ENCODE measurements at regions not wholly inside any gene's neighbourhood (a gene's known extent, or its start where the extent isn't known, plus 50 kb on each side); places are given as distances from the start of the nearest gene placed in this dataset.

DNA sequence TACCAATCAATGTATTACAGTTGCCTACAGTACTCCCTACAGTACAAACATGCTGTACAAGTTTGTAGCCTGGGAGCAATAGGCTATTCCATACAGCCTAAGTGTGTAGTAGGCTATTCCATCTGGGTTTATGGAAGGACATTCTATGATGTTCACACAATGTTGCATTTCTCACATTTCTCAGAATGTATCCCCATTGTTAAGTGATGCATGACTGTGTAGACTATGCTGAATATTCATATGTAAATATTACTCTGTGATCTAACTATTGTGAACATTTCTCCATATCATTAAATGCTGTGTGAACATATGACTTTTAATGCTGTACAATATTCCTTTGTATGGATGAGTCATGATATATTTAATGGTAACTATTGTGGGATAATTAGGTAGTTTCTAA, 139.2 kb upstream of the ADAMTS9 start:
- DNase-seq = no peak
- Histone ChIP-seq H3K27ac (no peak overlapping the region), H3K36me3 (no peaks in the 10 kb centered on the region), H3K9me3 (ENCODE audit: severe bottlenecking) (no peaks in the 10 kb centered on the region), H3K4me3 (ENCODE audit: low read depth, low read length) (no peak overlapping the region), H3K27me3 (ENCODE audit: insufficient read depth, low read depth, severe bottlenecking) (no peaks in the 10 kb centered on the region)
- TF ChIP-seq, protein P1, sequence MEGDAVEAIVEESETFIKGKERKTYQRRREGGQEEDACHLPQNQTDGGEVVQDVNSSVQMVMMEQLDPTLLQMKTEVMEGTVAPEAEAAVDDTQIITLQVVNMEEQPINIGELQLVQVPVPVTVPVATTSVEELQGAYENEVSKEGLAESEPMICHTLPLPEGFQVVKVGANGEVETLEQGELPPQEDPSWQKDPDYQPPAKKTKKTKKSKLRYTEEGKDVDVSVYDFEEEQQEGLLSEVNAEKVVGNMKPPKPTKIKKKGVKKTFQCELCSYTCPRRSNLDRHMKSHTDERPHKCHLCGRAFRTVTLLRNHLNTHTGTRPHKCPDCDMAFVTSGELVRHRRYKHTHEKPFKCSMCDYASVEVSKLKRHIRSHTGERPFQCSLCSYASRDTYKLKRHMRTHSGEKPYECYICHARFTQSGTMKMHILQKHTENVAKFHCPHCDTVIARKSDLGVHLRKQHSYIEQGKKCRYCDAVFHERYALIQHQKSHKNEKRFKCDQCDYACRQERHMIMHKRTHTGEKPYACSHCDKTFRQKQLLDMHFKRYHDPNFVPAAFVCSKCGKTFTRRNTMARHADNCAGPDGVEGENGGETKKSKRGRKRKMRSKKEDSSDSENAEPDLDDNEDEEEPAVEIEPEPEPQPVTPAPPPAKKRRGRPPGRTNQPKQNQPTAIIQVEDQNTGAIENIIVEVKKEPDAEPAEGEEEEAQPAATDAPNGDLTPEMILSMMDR (IDR thresholded peaks at IDR 0.05; ENCODE audit: low read depth, low read length) = no peak

DNA sequence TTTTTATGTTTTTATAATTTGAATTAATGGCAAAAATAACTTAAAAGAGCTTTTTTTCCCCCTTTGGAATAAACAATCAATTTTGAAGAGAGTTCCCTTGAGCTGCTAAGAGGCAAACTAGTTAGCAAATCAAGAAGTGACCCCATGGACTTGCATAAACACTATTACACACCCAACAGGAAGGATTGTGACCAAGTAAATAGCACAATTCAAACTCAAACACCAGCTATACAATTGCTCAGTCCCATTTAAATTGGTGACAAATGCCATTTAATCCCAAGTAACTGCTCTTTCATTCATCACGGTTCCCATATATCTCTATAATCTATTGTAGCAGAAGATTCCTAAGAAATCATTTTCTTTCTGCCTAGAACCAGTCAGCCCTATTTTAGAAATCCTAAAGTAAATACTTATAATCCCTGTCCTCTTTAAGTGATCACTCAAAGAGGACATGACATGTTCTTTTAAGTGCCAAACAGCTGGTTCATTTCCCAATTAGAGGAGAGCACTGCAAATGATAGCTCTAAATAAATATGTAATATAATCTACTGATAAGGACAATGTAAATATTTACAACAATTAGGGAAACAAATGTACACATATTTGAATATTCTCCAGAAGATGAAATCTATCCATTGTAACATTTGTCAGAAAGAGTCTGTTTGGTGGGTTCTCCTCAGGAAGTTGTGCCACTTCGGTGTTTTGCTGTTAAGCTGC, 137.8 kb upstream of the ADAMTS9 start:
- Histone ChIP-seq H3K27ac (no peak overlapping the region), H3K9me3 (ENCODE audit: severe bottlenecking) (no peaks in the 10 kb centered on the region), H3K4me3 (ENCODE audit: low read depth, low read length) (no peak overlapping the region), H3K36me3 (no peaks in the 10 kb centered on the region), H3K27me3 (ENCODE audit: insufficient read depth, low read depth, severe bottlenecking) (no peaks in the 10 kb centered on the region)
- TF ChIP-seq, protein P1 (IDR thresholded peaks at IDR 0.05; ENCODE audit: low read depth, low read length) = no peak
- no peak for DNase-seq

DNA sequence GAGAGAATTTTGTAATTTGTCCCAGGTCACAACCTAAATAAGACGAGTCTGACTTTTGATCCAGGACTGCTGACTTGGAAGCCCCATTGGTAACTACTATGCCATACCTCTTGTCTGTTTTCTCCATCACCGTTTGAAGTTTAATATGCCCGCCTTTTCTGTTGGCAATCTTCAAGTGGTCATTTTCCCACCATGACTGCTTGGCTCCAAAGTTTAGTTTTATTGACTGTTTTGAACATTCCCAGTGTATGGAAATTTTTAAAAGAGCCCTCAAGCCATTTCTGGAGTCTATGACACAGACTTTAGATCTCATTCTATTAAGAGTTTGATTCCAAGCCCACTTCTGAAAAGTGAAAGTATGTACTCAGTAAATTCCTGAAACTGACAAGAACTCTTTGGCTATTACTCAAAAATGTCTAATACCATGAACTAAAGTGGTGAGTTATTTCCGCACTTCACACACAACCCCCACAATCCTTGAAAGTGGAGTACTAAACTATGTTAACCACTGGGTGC, 136.7 kb upstream of the ADAMTS9 start:
- Histone ChIP-seq H3K27me3 (ENCODE audit: insufficient read depth, low read depth, severe bottlenecking) (no peaks in the 10 kb centered on the region), H3K9me3 (ENCODE audit: severe bottlenecking) (no peaks in the 10 kb centered on the region), H3K36me3 (no peaks in the 10 kb centered on the region), H3K4me3 (ENCODE audit: low read depth, low read length) (no peak overlapping the region), H3K27ac (no peak overlapping the region)
- TF ChIP-seq, protein P1 (IDR thresholded peaks at IDR 0.05; ENCODE audit: low read depth, low read length) = no peak
- no peak for DNase-seq

DNA sequence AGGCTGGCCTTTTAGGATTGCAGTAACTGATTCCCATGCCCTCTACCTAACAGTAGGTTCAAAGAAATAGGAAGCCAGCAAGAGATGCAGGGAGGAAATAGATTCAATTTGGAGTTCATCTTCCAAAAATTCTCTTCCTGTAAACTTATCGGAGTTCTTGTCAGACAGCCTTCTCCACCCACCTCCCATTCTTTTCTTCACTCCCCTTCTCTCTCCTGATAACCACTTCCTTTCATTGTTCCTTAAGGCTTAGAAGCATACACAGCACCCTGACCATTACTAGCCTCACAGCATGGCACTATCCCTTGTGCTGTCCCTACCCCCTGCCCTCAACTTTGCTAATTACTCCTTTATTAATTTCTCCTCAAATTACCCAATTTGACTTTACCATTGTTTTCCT, 130.4 kb upstream of the ADAMTS9 start:
- Histone ChIP-seq H3K36me3 (no peaks in the 10 kb centered on the region), H3K27ac (no peak overlapping the region), H3K4me3 (ENCODE audit: low read depth, low read length) (no peak overlapping the region), H3K27me3 (ENCODE audit: insufficient read depth, low read depth, severe bottlenecking) (no peaks in the 10 kb centered on the region), H3K9me3 (ENCODE audit: severe bottlenecking) (no peaks in the 10 kb centered on the region)
- TF ChIP-seq, protein P1 (IDR thresholded peaks at IDR 0.05; ENCODE audit: low read depth, low read length) = no peak
- DNase-seq = no peak

DNA sequence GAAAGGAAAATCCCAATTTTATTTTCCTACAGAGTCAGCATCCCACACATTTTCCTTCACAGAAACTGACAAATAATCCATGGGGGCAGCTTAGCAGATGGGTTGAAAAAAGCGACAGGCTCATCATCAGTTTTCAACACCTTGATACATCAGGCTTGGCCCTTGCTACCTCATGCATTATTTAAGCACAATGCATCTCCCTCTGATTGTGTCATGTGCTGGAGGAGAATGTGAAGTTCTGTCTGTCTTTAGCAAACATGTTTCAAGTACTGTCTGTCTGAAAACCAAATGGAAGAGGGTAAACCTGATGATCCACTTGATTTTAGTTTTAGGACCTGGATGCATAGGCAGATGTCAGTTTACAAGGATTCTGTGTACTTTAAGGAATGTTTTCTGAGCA, 128.6 kb upstream of the ADAMTS9 start:
- no peaks in the 10 kb centered on the region for H3K27me3 ChIP-seq (ENCODE audit: insufficient read depth, low read depth, severe bottlenecking)

More for the DNA sequence above, 128.6 kb upstream of the ADAMTS9 start:
- TF ChIP-seq, protein P1 (IDR thresholded peaks at IDR 0.05; ENCODE audit: low read depth, low read length) = no peak
- Histone ChIP-seq H3K36me3 (no peaks in the 10 kb centered on the region), H3K27ac (no peak overlapping the region), H3K9me3 (ENCODE audit: severe bottlenecking) (no peaks in the 10 kb centered on the region), H3K4me3 (ENCODE audit: low read depth, low read length) (no peak overlapping the region)
- DNase-seq = no peak

All from WERI-Rb-1 (cell line).